Stimulated activated naive CD8-positive, alpha-beta T cell treated with anti-CD3 and anti-CD28 coated beads, Interleukin-15, Interleukin-2, amounts not matched to agents 100 U/mL and 50 U/mL, for 24 hours (primary cell): ENCODE measurements at regions not wholly inside any gene's neighbourhood (a gene's known extent, or its start where the extent isn't known, plus 50 kb on each side); places are given as distances from the start of the nearest gene placed in this dataset.

Experiments
- ATAC-seq: fragments of 150-1000 bp; cut with Tn5 transposase; one replicate; pipeline ENCODE4 v1.10.0; 2021
- DNase-seq: peaks from one replicate; pipeline ENCODE4 v3.0.0; 2021

DNA sequence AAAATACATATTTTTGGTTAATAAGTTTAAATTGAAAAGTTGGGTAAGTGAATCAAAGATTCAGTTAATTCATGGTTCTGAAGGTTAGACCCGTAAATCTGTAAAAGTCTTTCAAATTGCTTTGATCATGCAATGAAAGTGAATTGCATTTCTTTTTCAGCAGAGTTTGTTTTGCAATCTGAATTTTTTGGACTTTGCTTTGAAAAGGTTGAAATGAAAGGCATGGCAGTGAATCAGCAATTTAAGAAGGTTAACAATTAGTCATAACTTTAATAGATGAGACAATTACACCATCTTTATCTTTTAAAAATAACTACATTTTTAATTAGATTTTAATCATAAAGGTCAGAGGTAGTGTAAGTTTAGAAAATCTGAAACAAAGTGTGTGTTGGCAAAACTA is 310.9 kb upstream of the KCNJ16 start:
- no peak for DNase-seq
- ATAC-seq, result no peak

DNA sequence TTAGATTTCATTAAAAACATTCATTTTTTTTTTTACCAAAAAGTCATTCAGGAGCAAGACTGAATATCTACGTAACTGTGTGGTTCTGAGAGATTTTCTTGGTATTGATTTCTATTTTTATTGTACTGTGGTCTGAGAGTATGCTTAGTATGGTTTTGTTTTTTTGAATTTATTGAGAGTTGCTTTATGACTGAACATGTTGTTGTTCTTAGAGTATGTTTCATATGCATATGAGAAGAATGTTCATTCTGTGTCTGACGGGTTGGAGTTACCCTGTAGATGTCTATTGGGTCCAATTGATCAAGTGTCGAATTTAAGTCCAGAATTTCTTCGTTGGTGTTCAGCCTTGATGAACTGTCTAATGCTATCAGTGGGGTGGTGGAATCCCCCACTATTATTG is 306.0 kb upstream of the KCNJ16 start:
- DNase-seq (no peak), ATAC-seq (no peak)

- ATAC-seq, result no peak
- no peak for DNase-seq
Observed at GRCh38 chr17:69773081-69773480, 301.9 kb upstream of the KCNJ16 start.

GRCh38 chr17:69779378-69780214 is 295.4 kb upstream of the KCNJ16 start:
- no peak for DNase-seq
- no peak for ATAC-seq

- ATAC-seq, result no peak
- no peak for DNase-seq
Observed at GRCh38 chr17:69783865-69784264, 291.2 kb upstream of the KCNJ16 start.

DNA sequence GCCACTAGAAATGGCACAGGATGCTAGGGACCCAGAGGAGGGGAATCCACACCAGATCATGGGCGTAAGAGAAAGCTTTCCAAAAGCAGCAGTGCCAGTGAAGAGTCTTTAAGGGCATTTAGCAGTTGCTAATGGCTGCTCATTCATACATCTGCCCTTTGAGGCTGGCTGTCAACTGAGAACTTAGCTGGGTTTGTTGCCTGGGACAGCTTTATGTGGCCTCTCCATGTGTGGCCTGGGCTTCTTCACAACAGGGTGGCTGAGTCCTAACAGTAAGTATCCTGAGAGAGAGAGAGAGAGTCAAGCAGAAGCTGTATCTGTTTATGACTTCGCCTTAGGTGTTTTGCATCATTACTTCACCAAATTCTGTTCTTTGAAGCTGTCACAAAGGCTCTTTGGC is 286.1 kb upstream of the KCNJ16 start:
- ATAC-seq, result no peak

DNA sequence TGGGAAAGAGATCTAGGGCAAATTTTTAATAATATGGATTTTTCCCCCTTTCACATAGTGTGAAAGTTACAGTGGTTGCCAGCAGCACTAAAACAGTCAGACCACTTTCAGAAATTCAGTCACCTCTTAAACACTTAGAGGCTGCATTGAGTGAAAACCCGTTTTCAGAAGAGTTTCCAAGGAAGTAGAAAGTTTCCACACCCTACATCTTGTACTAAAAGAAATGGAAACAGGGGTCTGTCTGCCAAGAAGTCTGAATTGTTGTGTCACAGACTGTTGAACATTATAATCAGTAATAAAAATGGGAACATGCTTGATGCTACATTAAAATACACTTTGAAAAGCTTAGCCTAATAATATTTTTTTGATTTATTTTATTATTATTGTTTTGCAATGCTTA is 278.9 kb upstream of the KCNJ16 start:
- ATAC-seq (no peak), DNase-seq (no peak)

More for the DNA sequence above, 286.1 kb upstream of the KCNJ16 start:
- DNase-seq, result no peak

DNA sequence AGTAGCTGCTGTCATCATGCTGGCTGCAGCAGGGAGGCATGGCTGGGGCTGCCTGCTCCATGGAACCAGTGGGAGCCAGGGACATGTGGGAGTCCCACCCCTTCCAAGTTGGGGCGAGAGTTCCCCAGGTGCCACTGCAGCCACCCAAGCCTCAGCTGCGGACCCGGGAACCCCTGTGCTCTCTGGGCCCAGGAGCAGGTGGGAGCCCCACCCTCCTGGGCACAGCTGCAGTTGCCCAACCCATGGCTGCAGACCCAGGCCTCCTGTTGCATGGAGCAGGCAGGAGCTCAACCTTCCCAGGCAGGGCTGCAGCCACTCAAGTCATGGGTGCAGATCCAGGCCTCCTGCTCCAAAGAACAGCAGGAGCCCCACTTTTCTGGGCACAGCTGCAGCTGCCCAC is 274.2 kb upstream of the KCNJ16 start:
- no peak for ATAC-seq
- no peak for DNase-seq

DNA sequence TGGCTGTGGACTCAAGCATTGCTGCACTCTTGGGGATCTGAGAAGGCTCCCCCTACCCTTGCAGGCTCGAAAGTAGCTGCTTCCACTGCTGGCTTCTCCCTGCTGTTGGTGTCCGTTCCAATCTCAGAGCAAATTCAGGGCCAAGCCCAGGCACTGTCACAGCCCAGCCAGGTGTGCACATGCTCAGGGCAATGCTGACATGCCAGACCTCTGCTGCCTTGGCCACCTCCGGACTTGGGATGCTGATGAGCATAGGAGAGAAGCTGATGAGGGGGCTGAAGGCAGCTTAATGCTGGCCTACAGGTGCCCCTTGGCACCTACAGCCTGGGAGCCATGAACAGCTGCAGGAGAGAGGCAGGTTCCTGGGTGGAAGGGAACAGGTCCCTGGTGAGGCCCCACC is 273.7 kb upstream of the KCNJ16 start:
- DNase-seq, result no peak
- ATAC-seq, result no peak

- DNase-seq (no peak), ATAC-seq (peak; percentile 19)
Observed at GRCh38 chr17:69802045-69802740, 272.8 kb upstream of the KCNJ16 start.

DNA sequence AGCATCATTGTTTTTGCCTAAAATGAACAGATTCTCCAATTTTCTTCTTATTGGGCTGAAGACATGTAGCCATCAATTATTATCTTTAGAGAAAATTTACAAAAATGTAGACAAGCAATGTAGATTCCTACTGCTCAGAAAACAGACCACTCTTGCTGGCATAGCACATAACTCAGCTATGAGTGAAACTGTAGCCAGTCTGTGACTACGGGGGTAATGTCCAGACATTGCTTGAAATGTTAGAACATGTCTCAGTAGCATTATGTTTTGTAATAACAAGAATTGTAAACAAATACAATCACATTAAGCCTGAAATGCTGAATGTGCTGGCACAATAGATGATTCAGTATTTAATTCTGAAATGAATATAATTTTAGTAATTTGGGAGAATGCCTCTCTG is 265.7 kb upstream of the KCNJ16 start:
- DNase-seq (no peak), ATAC-seq (no peak)

GRCh38 chr17:69810326-69810965 is 264.6 kb upstream of the KCNJ16 start:
- ATAC-seq, result no peak
- no peak for DNase-seq

- no peak for DNase-seq
- no peak for ATAC-seq
Observed at GRCh38 chr17:69812240-69812837, 262.7 kb upstream of the KCNJ16 start.

- ATAC-seq, result no peak
Observed at GRCh38 chr17:69814031-69814430, 261.0 kb upstream of the KCNJ16 start.

GRCh38 chr17:69815406-69815805 is 259.6 kb upstream of the KCNJ16 start:
- no peak for ATAC-seq
- no peak for DNase-seq

More at GRCh38 chr17:69814031-69814430, 261.0 kb upstream of the KCNJ16 start:
- no peak for DNase-seq

DNA sequence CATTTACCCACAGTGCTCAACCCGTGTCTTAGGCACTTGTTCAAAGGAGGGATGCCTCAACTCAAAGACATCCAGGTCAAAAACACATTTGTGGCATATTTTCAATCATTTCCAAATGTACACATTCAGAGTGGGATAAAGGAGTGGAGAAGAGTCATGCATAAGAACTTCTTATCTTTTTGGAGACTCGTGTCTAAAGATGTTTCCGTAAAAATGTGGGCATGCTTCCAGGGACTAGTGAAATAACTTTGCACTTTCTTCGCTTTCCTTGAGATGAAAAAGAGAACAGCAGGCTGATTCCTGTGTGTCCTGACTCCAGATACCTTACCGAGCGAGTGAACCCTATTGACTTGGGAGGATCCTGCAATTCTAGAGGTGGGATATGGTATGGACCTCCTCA is 256.6 kb upstream of the KCNJ16 start:
- ATAC-seq, result no peak
- DNase-seq, result no peak

GRCh38 chr17:69819316-69820087 is 255.5 kb upstream of the KCNJ16 start:
- no peak for DNase-seq
- no peak for ATAC-seq

- ATAC-seq (no peak), DNase-seq (no peak)
Observed at GRCh38 chr17:69820876-69821473, 254.1 kb upstream of the KCNJ16 start.

DNA sequence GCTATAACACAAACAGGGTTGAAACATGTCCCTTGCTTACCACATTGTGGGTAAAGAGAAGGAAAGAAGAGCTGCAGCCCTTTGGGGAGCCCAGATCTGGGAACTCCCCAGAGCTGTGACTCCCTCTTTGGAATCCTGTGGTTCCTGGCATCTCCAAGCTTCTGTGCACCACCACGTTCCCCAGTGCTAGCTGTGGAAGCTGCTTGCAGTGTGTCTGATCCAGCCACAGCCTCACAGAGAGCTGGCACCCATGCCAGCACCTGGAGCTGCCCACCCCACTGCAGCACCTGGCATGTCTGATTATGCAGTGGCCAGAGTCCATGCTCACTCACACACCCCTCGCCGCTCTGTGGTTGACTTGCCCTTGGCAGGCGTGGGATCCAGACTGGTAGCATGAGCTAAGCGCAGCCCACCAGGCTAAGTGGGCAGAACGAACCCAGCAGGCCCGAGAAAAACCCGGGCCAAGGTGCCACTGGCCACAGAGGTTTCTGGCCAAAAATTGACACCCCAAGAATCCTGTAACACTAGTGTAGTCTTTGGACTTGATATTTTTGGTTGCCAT is 252.6 kb upstream of the KCNJ16 start:
- ATAC-seq, result no peak
- no peak for DNase-seq

GRCh38 chr17:69828087-69828486 is 246.9 kb upstream of the KCNJ16 start:
- no peak for ATAC-seq
- DNase-seq, result no peak

DNA sequence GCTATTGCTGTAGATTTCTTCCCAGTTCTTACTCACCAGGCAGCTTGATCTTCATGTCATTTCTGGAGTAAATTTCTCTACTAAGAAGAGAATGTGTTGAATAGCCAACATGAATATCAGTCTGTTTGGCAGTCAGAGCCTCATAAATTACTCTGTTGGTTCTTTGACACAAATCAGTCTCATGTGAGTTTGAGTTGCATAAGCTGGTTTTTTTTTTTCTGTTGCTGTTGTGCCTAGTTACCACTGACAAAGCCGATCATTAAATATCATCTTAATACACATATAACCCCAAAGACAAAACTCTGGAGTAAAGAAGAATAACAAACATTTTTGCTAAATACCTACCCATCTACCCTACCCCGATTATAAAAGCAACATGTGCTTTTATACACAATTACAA is 240.5 kb upstream of the KCNJ16 start:
- no peak for ATAC-seq

More for the DNA sequence above, 240.5 kb upstream of the KCNJ16 start:
- no peak for DNase-seq
